SK-N-SH (cell line): ENCODE measurements at regions not wholly inside any gene's neighbourhood (a gene's known extent, or its start where the extent isn't known, plus 50 kb on each side); places are given as distances from the start of the nearest gene placed in this dataset.

Experiments
- CTCF ChIA-PET: fragments of 300-600, 350-600 bp; formaldehyde crosslinking; extraction: SDS; loops from one replicate; lab custom pipeline; 2021; lab: Yijun Ruan, JAX
- POLR2A ChIA-PET: fragments of 350-600 bp; sonication (Branson Sonifier 250); formaldehyde crosslinking; extraction: SDS; loops from one replicate; lab custom pipeline; 2020; ENCODE audit warnings: antibody characterized with exemption, inconsistent platforms; lab: Yijun Ruan, JAX
- DNase-seq: peaks from one replicate; pipeline ENCODE4 v3.0.0; 2012
- H2AFZ ChIP-seq: fragments of 200-600 bp; sonication (generic); 2 replicates; pipeline ENCODE4 v1.8.1; 2016; ENCODE audit warnings: antibody characterized with exemption, mild to moderate bottlenecking, low read depth
- H3F3A ChIP-seq: fragments of 200-600 bp; sonication (generic); replicated peaks from 2 replicates; pipeline ENCODE3; 2016; ENCODE audit warnings: antibody characterized with exemption, mild to moderate bottlenecking; ENCODE audit not compliant: insufficient read depth
- H3K27ac ChIP-seq, 2 experiments: fragments of 200-500 bp in 1 of 2; fragments of 200-600 bp in 1 of 2; sonication (Bioruptor generic) in 1 of 2; sonication (generic), shearing (Covaris generic) in 1 of 2; 2 replicates each; pipeline versions ENCODE4 v1.5.1 to v1.6.1; 2014 to 2016; ENCODE audit warnings: low read depth in 2 of 2, inconsistent platforms in 1 of 2, low read length in 1 of 2, mild to moderate bottlenecking in 1 of 2, mixed read lengths in 1 of 2
- H3K27me3 ChIP-seq: fragments of 200-600 bp; sonication (generic), shearing (Covaris generic); 2 replicates; pipeline ENCODE4 v1.6.1; 2016; ENCODE audit warnings: mixed run types; ENCODE audit not compliant: insufficient read depth
- H3K36me3 ChIP-seq, 2 experiments: fragments of 200-500 bp in 1 of 2; fragments of 200-600 bp in 1 of 2; sonication (Bioruptor generic) in 1 of 2; sonication (generic) in 1 of 2; replicated peaks in 1 of 2; 2 replicates each; pipeline versions ENCODE3 to v1.5.1; 2014 to 2016; ENCODE audit warnings: low read length in 1 of 2, mild to moderate bottlenecking in 1 of 2; ENCODE audit not compliant: insufficient read depth in 2 of 2, control insufficient read depth in 1 of 2
- H3K4me1 ChIP-seq, 2 experiments: fragments of 200-500 bp in 1 of 2; fragments of 200-600 bp in 1 of 2; sonication (Bioruptor generic) in 1 of 2; sonication (generic), shearing (Covaris generic) in 1 of 2; 2 replicates each; pipeline versions ENCODE4 v1.5.1 to v1.6.1; 2014 to 2016; ENCODE audit warnings: low read depth in 1 of 2, low read length in 1 of 2, mixed run types in 1 of 2; ENCODE audit not compliant: insufficient read depth in 2 of 2, control insufficient read depth in 1 of 2
- H3K4me2 ChIP-seq: fragments of 200-600 bp; sonication (generic), shearing (Covaris generic); 2 replicates; pipeline ENCODE4 v1.6.1; 2017; ENCODE audit warnings: mixed run types
- H3K4me3 ChIP-seq, 2 experiments: fragments of 200-500 bp in 1 of 2; fragments of 200-600 bp in 1 of 2; sonication (Bioruptor generic) in 1 of 2; sonication (generic), shearing (Covaris generic) in 1 of 2; 2 replicates each; pipeline versions ENCODE4 v1.5.1 to v1.8.1; 2014 to 2016; ENCODE audit warnings: low read depth in 2 of 2, inconsistent platforms in 1 of 2, low read length in 1 of 2, mild to moderate bottlenecking in 1 of 2, mixed read lengths in 1 of 2, moderate library complexity in 1 of 2
- H3K79me2 ChIP-seq: fragments of 200-600 bp; sonication (generic); 2 replicates; pipeline ENCODE4 v1.8.1; 2017; ENCODE audit warnings: mild to moderate bottlenecking; ENCODE audit not compliant: insufficient read depth
- H3K9ac ChIP-seq: fragments of 200-600 bp; sonication (generic); 2 replicates; pipeline ENCODE4 v1.6.1; 2017; ENCODE audit warnings: mixed run types
- H3K9me2 ChIP-seq: fragments of 200-600 bp; sonication (generic); 2 replicates; pipeline ENCODE4 v1.6.1; 2017; ENCODE audit warnings: mixed run types
- H3K9me3 ChIP-seq: fragments of 200-600 bp; sonication (generic); 2 replicates; pipeline ENCODE4 v1.6.1; 2017; ENCODE audit warnings: mixed run types, mild to moderate bottlenecking, moderate library complexity
- H4K20me1 ChIP-seq: fragments of 200-600 bp; sonication (generic); 2 replicates; pipeline ENCODE4 v1.6.1; 2017; ENCODE audit warnings: mild to moderate bottlenecking, mixed run types; ENCODE audit not compliant: insufficient read depth
- CHD2 ChIP-seq: fragments of 150-350 bp; IDR thresholded peaks from 2 replicates; pipeline ENCODE4 v1.6.1; 2018; ENCODE audit warnings: low read length; ENCODE audit not compliant: partially characterized antibody
- CTCF ChIP-seq: fragments of 200-600 bp; sonication (generic); IDR thresholded peaks from 2 replicates; pipeline ENCODE4 v1.6.1; 2017; ENCODE audit warnings: antibody characterized with exemption, mild to moderate bottlenecking, moderate library complexity
- ELF1 ChIP-seq: IDR thresholded peaks from 2 replicates; pipeline ENCODE4 v1.4.0; 2012
- EP300 ChIP-seq, 2 experiments: IDR thresholded peaks; 2 replicates each; pipeline versions ENCODE4 v1.4.0 to v1.6.1; 2012; ENCODE audit warnings: borderline replicate concordance in 1 of 2, low read depth in 1 of 2, low read length in 1 of 2
- EZH2phosphoT487 ChIP-seq: fragments of 200-600 bp; sonication (generic); IDR thresholded peaks from 2 replicates; pipeline ENCODE4 v1.6.1; 2017; ENCODE audit warnings: low read depth, mixed run types, mild to moderate bottlenecking, antibody characterized with exemption, moderate library complexity, borderline replicate concordance
- FOSL2 ChIP-seq: IDR thresholded peaks from 2 replicates; pipeline ENCODE4 v1.4.0; 2012; ENCODE audit warnings: low read depth, mild to moderate bottlenecking, moderate library complexity, borderline replicate concordance
- FOXM1 ChIP-seq: IDR thresholded peaks from 2 replicates; pipeline ENCODE4 v1.4.0; 2012; ENCODE audit warnings: low read depth, mild to moderate bottlenecking
- GATA2 ChIP-seq: sonication (generic); formaldehyde crosslinking; IDR thresholded peaks from 2 replicates; pipeline ENCODE4 v1.5.0; 2020; ENCODE audit warnings: mild to moderate bottlenecking, missing genetic modification reagents
- JUND ChIP-seq: IDR thresholded peaks from 2 replicates; pipeline ENCODE4 v1.4.0; 2012
- MAX ChIP-seq: IDR thresholded peaks from 2 replicates; pipeline ENCODE4 v1.4.0; 2012; ENCODE audit warnings: low read depth
- MEF2A ChIP-seq: IDR thresholded peaks from 2 replicates; pipeline ENCODE4 v1.4.0; 2012; ENCODE audit warnings: low read depth, borderline replicate concordance
- NFIC ChIP-seq: IDR thresholded peaks from 2 replicates; pipeline ENCODE4 v1.4.0; 2012; ENCODE audit warnings: borderline replicate concordance
- NRF1 ChIP-seq: IDR thresholded peaks from 2 replicates; pipeline ENCODE4 v1.6.1; 2012; ENCODE audit warnings: low read depth, mild to moderate bottlenecking, low read length
- PBX3 ChIP-seq: IDR thresholded peaks from 2 replicates; pipeline ENCODE4; 2012
- SMC3 ChIP-seq: IDR thresholded peaks from 2 replicates; pipeline ENCODE4 v1.6.1; 2012; ENCODE audit warnings: low read depth, low read length, improper control_type of control experiment
- TCF12 ChIP-seq: IDR thresholded peaks from 2 replicates; pipeline ENCODE4 v1.4.0; 2012
- TEAD4 ChIP-seq: IDR thresholded peaks from 2 replicates; pipeline ENCODE4 v1.4.0; 2012; ENCODE audit warnings: mild to moderate bottlenecking, borderline replicate concordance; ENCODE audit not compliant: insufficient read depth
- YY1 ChIP-seq: IDR thresholded peaks from 2 replicates; pipeline ENCODE4 v1.4.0; 2012; ENCODE audit warnings: low read depth, mild to moderate bottlenecking
- ZBTB33 ChIP-seq: IDR thresholded peaks from 2 replicates; pipeline ENCODE4 v1.4.0; 2012; ENCODE audit warnings: low read depth, borderline replicate concordance
- WGBS: methylation state at CpG from one replicate; pipeline ENCODE4 v1.1.6; 2017; ENCODE audit warnings: low lambda C conversion rate; 5-methylcytosine and 5-hydroxymethylcytosine counted together

GRCh38 chr10:76736392-76736791 is 901.2 kb downstream of the KCNMA1 start:
- no peak for TF ChIP-seq JUND
- no peaks in the 10 kb centered on the region for H3K27me3 ChIP-seq
- H3K9me3 ChIP-seq: no peaks in the 10 kb centered on the region
- no peaks in the 10 kb centered on the region for H4K20me1 ChIP-seq
- DNase-seq: no peak
- ChIA-PET CTCF (no interaction called here), POLR2A (interaction anchor here (1.0 kb wide), 1 partner anchor 235 kb away, joined by 4 read pairs; no protein-coding TSS in a partner anchor)
- H3K79me2 ChIP-seq: no peaks in the 10 kb centered on the region
- no peaks in the 10 kb centered on the region for H3K9me2 ChIP-seq
- no peak overlapping the region for H3K4me2 ChIP-seq
- H3K36me3 ChIP-seq: no peaks in the 10 kb centered on the region
- H3K9ac ChIP-seq: no peak overlapping the region
- H3K27ac ChIP-seq: peak overlapping the region in 1 of 2 experiments; percentile 73; a peak in 2 of 4 replicates
- no peaks in the 10 kb centered on the region for H3F3A ChIP-seq
- WGBS: 43% methylated on average over 4 of the region's 4 CpGs
- peaks cover 0 to 2% of the 10 kb centered on the region in 2 experiments; a peak in 2 of 4 replicates for H3K4me1 ChIP-seq
- no peak overlapping the region for H2AFZ ChIP-seq
- no peak overlapping the region for H3K4me3 ChIP-seq

- Histone ChIP-seq H3K4me3 (no peak overlapping the region), H2AFZ (no peak overlapping the region)
- no peak for DNase-seq
Observed at GRCh38 chr10:76735866-76736265, 901.7 kb downstream of the KCNMA1 start.

More at GRCh38 chr10:76735866-76736265, 901.7 kb downstream of the KCNMA1 start:
- 45% methylated on average over 2 of the region's 2 CpGs for WGBS
- Histone ChIP-seq H3K4me1 (peaks cover 0 to 2% of the 10 kb centered on the region in 2 experiments; a peak in 2 of 4 replicates), H3K9me3 (no peaks in the 10 kb centered on the region), H3F3A (no peaks in the 10 kb centered on the region), H3K27ac (no peak overlapping the region), H4K20me1 (no peaks in the 10 kb centered on the region), H3K9me2 (no peaks in the 10 kb centered on the region), H3K79me2 (no peaks in the 10 kb centered on the region), H3K4me2 (no peak overlapping the region), H3K36me3 (no peaks in the 10 kb centered on the region), H3K9ac (no peak overlapping the region), H3K27me3 (no peaks in the 10 kb centered on the region)
- TF ChIP-seq FOSL2 (no peak), CHD2 (no peak), MAX (no peak), FOXM1 (no peak), YY1 (no peak), ZBTB33 (no peak), CTCF (no peak), MEF2A (no peak), PBX3 (no peak), TEAD4 (no peak), SMC3 (no peak), EZH2phosphoT487 (no peak), NRF1 (no peak), GATA2 (CRISPR knock-in tag) (no peak), ELF1 (no peak), NFIC (no peak), JUND (no peak), TCF12 (no peak), EP300 (IDR thresholded peaks at IDR 0.05; ENCODE audit: borderline replicate concordance in 1 of 2, low read depth in 1 of 2, low read length in 1 of 2) (no peak)
- CTCF ChIA-PET: no interaction called here
- POLR2A ChIA-PET: no interaction called here
